DND-41 (cell line): ENCODE measurements at regions not wholly inside any gene's neighbourhood (a gene's known extent, or its start where the extent isn't known, plus 50 kb on each side); places are given as distances from the start of the nearest gene placed in this dataset.
"Not testable (repeated sequence)": the region's sequence is repeated elsewhere in the genome, so short reads cannot be mapped to it uniquely, and the experiment has no call there.

Experiments
- ATAC-seq: fragments of 200-7000 bp; cut with Tn5 transposase; 3 replicates; pipeline ENCODE4 v1.9.1; 2021; ENCODE audit warnings: low read depth; ENCODE audit not compliant: insufficient read depth
- DNase-seq: peaks from one replicate; pipeline ENCODE4 v3.0.0-alpha.2; 2020
- H2AFZ ChIP-seq: 2 replicates; pipeline ENCODE4 v1.6.0; 2012; ENCODE audit warnings: low read depth, low read length
- H3K27ac ChIP-seq: 2 replicates; pipeline ENCODE4 v1.5.1; 2012; ENCODE audit warnings: low read length, inconsistent platforms
- H3K27me3 ChIP-seq: fragments of 200-600 bp; sonication (generic); 2 replicates; pipeline ENCODE4 v1.6.0; 2012; ENCODE audit warnings: low read length, mild to moderate bottlenecking, inconsistent platforms; ENCODE audit not compliant: insufficient read depth, poor library complexity
- H3K36me3 ChIP-seq: 2 replicates; pipeline ENCODE4 v1.5.1; 2012; ENCODE audit warnings: low read length, inconsistent platforms; ENCODE audit not compliant: insufficient read depth
- H3K4me1 ChIP-seq: 2 replicates; pipeline ENCODE4 v1.5.1; 2012; ENCODE audit warnings: mild to moderate bottlenecking, low read length; ENCODE audit not compliant: insufficient read depth
- H3K4me2 ChIP-seq: 2 replicates; pipeline ENCODE4 v1.6.0; 2012; ENCODE audit warnings: mild to moderate bottlenecking, moderate library complexity, low read length, inconsistent platforms; ENCODE audit not compliant: insufficient read depth
- H3K4me3 ChIP-seq, 2 experiments: fragments of 200-600 bp in 1 of 2; shearing (Covaris generic) in 1 of 2; 2 replicates each; pipeline ENCODE4 v1.5.1; 2012 to 2016; ENCODE audit warnings: inconsistent platforms in 2 of 2, low read length in 2 of 2, mild to moderate bottlenecking in 2 of 2, low read depth in 1 of 2, moderate library complexity in 1 of 2
- H3K79me2 ChIP-seq: 2 replicates; pipeline ENCODE4 v1.6.0; 2012; ENCODE audit warnings: low read length, inconsistent platforms; ENCODE audit not compliant: insufficient read depth
- H3K9ac ChIP-seq: 2 replicates; pipeline ENCODE4 v1.6.0; 2012; ENCODE audit warnings: low read depth, mild to moderate bottlenecking, inconsistent platforms, low read length, moderate library complexity
- H3K9me3 ChIP-seq: 2 replicates; pipeline ENCODE4 v1.5.1; 2012; ENCODE audit warnings: low read length, moderate library complexity, mild to moderate bottlenecking, inconsistent platforms; ENCODE audit not compliant: insufficient read depth, severe bottlenecking
- H4K20me1 ChIP-seq: 2 replicates; pipeline ENCODE4 v1.6.0; 2012; ENCODE audit warnings: low read length; ENCODE audit not compliant: insufficient read depth
- CTCF ChIP-seq: IDR thresholded peaks from 2 replicates; pipeline ENCODE4 v1.5.1; 2012; ENCODE audit warnings: borderline replicate concordance, low read length, moderate library complexity, mild to moderate bottlenecking; ENCODE audit not compliant: poor library complexity, severe bottlenecking; ENCODE audit errors: extremely low read depth
- EZH2 ChIP-seq: IDR thresholded peaks from 3 replicates; pipeline ENCODE4 v1.6.1; 2012; ENCODE audit warnings: borderline replicate concordance, low read depth, mild to moderate bottlenecking, moderate library complexity, low read length, inconsistent platforms; ENCODE audit not compliant: severe bottlenecking

- no peak for ATAC-seq
- H3K79me2 ChIP-seq, result no peaks in the 10 kb centered on the region
- no peaks in the 10 kb centered on the region for H4K20me1 ChIP-seq
- H2AFZ ChIP-seq, result no peak overlapping the region
- DNase-seq, result no peak
- H3K27ac ChIP-seq, result no peak overlapping the region
- H3K27me3 ChIP-seq, result no peaks in the 10 kb centered on the region
- H3K36me3 ChIP-seq, result peaks cover 11% of the 10 kb centered on the region
- TF ChIP-seq CTCF, result no peak
- TF ChIP-seq EZH2, result no peak
- H3K4me3 ChIP-seq, result no peak overlapping the region
- no peak overlapping the region for H3K9ac ChIP-seq
- no peak overlapping the region for H3K4me2 ChIP-seq
- peaks cover 29% of the 10 kb centered on the region for H3K4me1 ChIP-seq
- H3K9me3 ChIP-seq, result peaks cover 24% of the 10 kb centered on the region
Measured at GRCh38 chr3:81823086-81823485, 61.6 kb upstream of the GBE1 start.

DNA sequence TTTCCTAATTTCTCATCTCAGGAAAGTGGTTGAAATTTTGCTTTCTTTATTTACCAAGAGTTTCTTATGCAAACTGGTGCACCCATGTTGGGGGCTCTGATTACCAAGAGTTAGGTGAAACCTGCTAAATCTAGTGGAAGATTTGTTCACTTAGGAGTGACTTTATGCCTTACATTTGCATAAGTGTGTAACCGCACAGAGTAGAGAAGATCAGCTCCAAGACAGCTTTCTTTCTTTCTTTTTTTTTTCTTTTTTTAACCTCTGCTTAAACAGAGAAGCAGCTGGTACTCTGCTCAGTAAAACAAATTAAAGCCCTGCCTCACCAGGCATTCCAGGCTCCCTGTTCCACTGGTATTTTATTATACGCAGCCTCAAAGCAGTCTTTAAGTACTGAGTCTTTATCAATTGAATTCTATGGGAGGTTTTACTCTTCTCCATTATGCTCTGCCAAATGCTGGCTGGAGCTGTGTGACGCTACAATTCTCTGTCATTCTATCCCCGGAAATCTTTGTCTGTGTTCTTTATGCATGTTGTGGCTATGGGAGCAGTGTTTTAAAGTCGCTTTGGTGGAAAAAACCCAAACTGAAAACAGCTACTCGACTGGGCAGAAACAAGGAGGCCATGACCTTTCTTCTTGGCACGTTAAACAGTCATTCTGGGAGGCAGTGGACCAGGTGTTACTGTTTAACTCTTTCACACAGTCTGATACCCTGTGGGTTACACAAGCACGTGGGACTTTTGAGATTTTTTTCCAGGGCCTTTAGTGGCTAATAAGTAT is 55.2 kb upstream of the GBE1 start:
- Histone ChIP-seq H3K4me2 (peak overlapping the region; percentile 62), H3K9me3 (peaks cover 24% of the 10 kb centered on the region), H3K9ac (peak overlapping the region; percentile 58), H3K79me2 (no peaks in the 10 kb centered on the region), H2AFZ (peak overlapping the region; percentile 68), H3K27ac (peak overlapping the region; percentile 96), H3K4me3 (peak overlapping the region in 1 of 2 experiments; percentile 41; a peak in 2 of 4 replicates), H3K36me3 (peaks cover 11% of the 10 kb centered on the region), H4K20me1 (no peaks in the 10 kb centered on the region), H3K4me1 (peaks cover 59% of the 10 kb centered on the region), H3K27me3 (no peaks in the 10 kb centered on the region)
- DNase-seq, result peak; percentile 84
- peak; percentile 82 for ATAC-seq
- no peak for TF ChIP-seq EZH2
- no peak for TF ChIP-seq CTCF

DNA sequence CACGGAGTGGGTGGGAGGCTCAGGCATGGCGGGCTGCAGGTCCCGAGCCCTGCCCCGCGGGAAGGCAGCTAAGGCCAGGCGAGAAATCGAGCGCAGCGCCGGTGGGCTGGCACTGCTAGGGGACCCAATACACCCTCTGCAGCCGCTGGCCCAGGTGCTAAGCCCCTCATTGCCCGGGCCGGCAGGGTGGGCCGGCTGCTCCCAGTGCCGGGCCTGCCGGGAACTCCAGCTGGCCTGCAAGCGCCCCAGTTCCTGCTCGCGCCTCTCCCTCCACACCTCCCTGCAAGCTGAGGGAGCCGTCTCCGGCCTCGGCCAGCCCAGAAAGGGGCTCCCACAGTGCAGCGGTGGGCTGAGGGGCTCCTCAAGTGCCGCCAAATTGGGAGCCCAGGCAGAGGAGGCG is 50.7 kb upstream of the GBE1 start:
- H3K4me1 ChIP-seq, result peaks cover 36% of the 10 kb centered on the region
- H2AFZ ChIP-seq, H3K4me2 ChIP-seq, H3K27ac ChIP-seq, ATAC-seq, DNase-seq, H3K36me3 ChIP-seq, H3K9me3 ChIP-seq, H3K79me2 ChIP-seq, H4K20me1 ChIP-seq, H3K4me3 ChIP-seq, H3K27me3 ChIP-seq, H3K9ac ChIP-seq: not testable (repeated sequence)
